NCI-H2107 treated with DMSO at 0.1 percent for 48 hours (cell line): ENCODE measurements at regions not wholly inside any gene's neighbourhood (a gene's known extent, or its start where the extent isn't known, plus 50 kb on each side); places are given as distances from the start of the nearest gene placed in this dataset.
"Not testable (repeated sequence)": the region's sequence is repeated elsewhere in the genome, so short reads cannot be mapped to it uniquely, and the experiment has no call there.

Source experiments
- DNase-seq: peaks from one replicate; lab custom pipeline; 2025; ENCODE audit not compliant: unreplicated experiment; lab: John Stamatoyannopoulos, UW

DNA sequence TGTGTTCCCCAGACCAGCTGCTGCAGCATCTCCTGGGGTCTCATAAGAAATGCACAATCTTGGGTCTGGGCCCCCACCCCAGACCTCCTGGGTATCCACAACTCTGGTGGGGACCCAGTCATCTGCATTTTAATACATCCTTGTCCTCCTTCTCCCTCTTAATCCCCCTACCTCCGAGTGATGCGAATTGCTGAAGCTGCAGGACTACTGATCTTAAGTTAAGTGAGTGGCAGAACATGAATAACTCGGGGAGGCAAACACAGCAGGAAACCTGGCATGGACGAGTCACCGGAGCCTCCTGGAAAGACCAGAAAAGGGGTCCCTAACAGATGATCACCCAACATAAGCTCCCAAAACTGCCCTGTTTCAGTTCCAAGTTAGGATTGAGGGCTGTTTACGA is 283.2 kb upstream of the MGAT5 start:
- no peak for DNase-seq

DNA sequence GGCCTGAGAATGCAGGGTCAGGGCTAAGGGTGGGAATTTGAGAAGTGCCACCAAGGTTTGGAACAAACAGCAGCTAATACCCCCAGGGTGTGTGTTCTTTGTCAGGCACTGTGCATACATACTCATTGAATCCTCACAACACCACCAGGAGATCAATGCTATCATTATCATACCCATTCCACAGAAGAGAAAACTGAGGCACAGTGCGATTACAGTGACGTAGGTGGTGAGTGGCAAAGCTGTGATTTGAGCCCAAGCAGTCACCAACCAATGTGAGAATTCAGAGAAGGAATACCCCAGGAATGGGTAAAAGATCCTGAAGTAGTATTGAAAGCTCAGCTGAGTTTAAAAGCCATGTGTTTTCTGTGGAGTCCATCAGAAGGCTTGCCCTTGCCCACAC is 281.6 kb upstream of the MGAT5 start:
- DNase-seq: no peak

DNA sequence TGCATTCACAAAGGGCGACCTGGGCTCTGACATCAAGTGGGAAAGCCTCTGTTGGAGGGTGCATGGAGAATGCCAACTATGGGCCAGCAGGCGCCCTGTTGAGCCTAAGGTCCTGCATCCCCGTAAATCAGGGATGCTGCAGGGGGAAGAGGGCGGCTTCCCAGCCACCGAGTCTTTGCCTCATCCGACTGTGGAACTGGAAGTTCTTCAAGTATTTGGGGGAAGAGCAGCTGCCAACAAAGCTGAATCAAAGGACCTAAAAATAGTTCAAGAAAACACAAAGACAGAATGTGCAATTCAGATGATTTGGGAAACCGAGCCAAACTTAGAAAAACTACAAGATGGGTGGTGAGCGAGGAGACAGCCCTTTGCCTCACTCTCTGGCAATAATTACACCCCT is 281.1 kb upstream of the MGAT5 start:
- DNase-seq: no peak

DNA sequence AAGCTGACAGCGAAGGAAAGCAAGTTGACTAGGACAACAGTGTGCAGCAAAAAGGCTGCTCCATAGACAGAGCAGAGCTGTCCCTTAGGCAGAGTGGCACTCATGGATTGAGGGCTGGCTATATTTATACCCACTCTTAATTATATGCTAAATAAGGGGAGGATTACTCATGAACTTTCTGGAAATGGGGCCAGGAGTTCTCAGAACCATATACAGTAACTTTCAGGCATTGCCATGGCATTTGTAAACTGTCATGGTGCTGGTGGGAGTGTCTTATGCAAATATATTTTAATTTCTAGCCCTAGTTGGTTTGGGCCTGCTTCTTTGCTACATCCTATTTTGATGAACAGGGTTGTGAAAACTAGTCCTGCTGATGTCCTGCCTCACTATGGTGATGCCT is 279.5 kb upstream of the MGAT5 start:
- no peak for DNase-seq

DNA sequence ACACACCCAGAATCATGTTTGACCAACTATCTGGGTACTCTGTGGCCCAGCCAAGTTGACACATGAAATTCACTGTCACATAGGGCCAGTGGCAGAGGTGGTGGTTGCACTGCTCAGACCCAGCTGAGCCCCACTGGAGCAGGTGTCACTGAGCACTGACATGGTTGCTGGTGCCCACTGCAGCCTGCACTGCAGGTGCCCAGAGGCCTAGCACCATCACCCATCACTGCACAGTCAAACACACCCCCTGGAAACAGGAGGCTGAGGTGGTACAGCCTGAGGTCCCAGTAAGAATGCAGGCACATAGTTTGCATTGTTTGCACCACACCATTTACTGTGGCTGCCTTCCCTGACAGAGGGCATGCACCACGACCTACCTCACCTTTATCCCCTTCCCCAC is 278.7 kb upstream of the MGAT5 start:
- DNase-seq: no peak

DNA sequence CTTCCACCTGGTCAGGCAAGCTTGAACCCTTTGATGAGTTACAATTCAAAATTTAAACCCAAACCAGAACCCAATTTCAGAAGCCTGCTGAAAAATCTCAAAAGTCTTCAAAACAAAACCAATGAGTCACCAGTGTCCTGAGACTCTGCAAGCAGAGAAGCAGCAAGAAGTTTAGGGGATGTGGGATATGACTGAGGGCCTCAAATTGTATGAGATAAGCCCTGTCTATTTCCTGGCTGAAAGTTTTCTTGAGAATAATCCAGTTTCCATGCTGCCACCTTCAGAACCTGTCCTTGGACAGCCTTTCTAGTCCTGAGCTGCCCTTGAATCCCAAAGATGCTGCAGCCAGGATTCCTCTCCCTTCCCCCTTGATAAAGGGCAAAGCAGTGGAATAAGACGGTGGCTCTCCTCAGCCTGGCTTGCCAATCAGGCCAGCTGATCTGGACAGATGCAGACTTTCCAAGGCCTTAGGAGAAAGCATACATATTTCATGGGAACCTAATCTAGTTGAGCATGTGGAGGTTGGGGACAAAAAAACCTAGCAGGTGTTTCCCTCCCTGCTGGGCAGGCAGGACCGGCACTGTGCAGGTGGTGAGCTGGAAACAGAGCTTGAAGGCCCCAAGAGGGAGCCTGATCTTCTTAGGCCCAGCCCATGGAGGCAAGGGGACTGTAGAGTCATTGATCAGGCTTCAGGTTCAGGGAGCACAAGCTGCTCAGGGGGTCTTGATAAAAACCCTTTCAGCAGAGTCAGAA is 278.0 kb upstream of the MGAT5 start:
- no peak for DNase-seq

DNA sequence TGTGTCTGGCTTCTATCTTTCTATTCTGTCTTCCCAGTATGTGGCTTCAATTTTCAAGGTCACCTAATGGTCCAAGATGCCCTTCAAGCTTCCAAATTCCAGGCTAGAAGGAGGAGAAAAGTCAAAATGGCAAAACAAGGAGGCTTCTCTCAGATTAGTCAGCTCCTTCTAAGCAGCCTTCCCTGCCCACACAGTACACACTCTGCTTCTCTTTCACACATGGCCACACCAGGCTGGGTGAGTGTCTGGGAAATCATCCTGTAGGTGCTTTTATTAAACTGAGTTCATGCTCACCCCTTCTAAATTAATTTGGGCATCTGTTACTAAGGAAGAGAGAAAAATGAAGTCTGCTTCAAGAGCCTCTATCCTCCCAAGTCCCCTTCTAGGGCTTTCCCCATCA is 277.2 kb upstream of the MGAT5 start:
- DNase-seq: no peak

DNA sequence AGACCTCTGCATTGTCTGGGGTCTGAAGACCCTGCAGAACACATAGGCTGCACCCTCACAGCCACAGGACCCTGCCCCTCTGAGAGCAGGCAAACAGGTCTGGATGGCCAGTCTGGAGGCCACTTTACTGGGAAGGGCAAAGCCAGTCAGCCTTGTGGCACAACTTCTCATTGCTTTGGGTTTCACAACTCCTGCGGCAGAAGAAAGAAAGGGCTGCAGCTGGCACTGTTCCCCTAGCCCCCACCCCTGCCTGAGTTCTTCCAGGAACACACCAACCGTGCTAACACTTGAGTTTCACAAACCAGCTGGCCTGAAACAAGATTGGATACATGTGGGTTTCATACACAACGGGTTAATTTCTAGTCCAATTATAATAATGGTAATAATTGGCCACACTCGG is 276.5 kb upstream of the MGAT5 start:
- DNase-seq: no peak

DNA sequence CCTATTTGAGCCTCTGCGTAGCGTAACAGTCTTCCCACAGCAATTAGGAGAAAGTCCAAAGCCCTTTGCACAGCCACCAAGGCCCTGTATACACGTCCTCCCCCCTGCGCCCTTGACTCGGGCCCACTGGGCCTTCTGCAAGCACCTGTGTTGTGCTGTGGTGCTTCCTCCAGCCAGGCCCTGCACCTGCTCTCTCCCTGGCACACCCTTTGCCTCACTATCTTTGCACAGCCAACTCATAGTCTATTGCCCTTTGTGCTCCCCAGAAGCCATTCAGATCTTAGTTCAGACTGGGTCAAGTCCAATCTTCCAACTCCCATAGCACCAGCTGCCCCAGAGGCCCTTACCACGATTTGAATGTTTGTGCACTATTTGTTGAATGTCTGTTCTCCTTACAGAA is 271.6 kb upstream of the MGAT5 start:
- DNase-seq: no peak

DNA sequence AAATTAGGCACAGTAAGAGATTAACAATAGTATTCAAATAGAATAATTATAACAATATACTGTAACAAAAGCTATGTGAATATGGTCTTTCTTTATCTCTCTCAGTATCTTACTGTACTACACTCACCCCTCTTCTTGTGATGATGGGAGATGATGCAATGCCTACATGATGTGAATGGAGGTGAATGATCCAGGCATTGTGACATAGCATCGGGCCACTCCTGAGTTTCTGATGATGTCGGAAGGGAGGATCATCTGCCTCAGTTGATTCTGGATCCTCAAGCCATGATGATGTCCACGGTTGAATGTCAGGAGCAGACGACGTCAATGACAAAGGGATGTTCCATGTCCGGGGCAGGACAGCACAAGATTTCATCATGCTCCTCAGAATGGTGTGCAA is 268.3 kb upstream of the MGAT5 start:
- no peak for DNase-seq

DNA sequence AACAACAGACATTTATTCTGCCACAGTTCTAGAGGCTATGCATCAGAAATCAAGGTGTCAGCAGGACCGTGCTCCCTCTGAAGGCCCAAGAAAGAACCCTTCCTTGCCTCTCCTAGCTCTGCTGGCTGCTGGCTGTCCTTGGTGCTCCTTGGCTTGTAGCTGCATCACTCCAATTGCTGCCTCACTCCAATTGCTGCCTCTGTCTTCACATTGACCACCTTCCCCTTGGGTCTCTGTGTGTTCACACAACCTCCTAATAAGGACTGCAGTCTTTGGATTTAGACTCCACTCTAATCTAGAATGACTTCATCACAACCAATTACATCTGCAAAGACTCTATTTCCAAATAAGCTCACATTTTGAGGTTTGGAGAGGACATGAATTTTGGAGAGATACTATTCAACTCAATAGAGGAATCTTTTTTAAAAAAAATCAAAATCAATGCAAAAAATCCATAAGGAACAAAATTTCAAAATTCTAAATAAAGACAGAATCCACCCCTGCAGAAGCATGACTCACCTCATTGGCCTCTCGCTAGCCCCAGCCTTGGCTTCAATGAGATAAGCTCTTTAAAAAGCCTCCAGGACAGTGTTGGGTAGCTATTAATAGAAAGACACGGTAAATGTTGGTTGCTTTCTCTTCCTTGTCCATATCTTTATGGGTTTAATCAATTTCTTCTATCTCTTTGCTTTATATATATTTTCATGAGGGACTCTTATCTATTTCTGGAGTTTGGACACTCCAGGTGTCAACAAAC is 267.6 kb upstream of the MGAT5 start:
- DNase-seq: no peak

DNA sequence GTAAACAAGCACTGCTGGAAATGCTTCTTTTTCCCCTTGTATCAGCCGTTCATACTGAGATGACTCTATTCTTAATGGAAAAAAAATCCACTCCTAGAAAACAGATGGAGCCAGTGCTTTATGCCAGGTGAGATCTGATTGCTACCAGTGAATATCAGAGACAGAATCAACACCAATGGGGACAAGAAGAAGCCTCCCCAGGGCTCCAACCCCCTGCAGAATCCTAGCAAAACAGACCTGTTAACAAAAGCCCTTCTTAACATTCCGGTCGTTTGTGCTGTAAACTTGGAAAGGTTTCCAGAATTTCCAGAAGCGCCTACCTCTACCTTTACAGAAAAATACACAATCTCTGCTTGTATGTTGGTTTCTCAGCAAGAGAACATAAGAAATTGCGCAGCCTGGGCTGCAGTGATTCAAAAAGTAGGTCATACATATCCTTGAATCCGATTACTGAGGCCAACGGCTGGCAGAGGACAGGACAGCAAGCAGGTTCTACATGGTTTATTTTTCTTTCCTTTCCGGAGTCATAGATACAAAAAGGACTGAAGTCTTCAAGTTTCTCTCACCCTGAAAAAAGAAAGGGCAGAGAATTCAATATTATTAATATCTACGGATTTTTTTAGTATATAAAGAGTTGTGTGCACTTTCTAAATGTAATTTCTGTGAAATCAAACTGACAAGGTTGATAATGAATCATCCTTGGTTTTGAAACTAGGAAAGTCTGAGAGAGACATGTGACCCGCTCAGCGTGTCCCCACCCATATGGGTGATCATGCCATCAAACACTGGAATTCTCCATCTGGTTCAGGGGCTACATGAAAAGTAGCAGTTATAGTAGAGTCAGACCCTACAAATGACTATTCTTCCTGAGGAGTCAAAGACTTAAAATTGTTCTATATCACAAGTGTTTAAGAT is 266.7 kb upstream of the MGAT5 start:
- no peak for DNase-seq

DNA sequence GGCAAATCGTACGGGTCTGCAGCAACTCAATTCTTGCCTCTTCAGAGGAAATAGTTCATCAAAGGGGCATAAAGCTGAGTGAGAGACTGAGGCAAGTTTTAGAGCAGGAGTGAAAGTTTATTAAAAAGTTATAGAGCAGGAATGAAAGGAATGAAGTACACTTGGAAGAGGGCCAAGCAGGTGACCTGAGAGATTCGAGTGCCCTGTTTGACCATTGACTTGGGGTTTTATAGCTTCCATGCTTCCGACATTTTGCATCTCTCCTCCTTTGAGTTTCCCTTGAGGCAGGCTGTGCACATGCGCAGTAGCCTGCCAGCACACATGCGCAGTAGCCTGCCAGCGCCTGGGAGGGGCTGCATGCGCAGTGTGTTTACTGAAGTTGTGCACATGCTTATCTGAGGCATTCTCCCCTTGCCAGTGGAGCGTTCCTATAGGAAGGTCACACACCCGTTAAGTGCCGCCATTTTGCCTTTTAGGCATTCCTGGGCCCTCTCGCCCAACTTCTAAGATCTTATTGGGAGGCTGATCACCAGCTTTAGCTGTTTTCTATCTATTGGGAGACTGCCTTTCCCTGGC is 265.5 kb upstream of the MGAT5 start:
- no peak for DNase-seq

DNA sequence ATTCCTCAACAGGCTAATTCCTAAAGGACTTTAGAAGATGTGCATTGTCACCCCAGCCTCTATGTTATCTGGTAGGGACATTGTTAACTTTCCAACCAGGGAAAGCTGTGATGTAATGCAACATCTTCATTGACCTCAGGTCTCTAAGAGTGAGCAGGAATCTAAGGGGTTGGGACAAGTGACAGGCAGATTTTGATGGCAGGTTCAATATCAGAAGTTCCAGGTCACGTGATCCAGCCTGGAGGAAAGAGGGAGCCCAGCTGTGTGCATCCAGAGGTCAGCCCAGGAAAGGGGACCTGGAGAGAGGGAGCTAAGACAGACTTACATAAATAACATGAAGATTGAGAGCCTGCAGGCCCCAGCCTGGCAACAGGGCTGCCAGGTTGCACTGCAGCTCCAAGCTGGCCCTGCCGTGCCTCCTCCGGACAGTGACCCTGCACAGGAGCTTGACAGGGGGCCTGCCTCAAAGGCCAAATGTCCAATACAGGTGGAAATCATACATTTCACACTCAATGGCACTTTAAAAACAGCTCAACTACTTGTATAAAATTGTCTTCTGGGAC is 262.2 kb upstream of the MGAT5 start:
- DNase-seq: no peak

DNA sequence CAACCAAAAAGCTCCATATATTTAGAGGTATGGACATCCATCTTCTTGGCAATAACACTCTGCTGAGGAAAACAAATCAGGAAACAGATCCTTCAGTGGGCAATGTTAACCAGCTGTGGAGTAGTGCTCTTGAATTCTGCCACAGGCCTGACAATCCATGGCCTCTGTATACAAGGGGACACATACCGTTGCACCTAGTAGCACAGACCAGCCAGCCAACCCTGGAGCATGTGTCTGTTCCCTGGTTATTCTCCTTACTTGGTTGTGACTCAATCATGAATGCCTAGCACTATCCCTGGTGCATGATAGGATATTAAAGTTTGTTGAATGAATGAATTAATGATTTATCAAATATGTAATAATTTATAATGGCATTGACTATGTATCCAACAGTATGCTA is 261.4 kb upstream of the MGAT5 start:
- DNase-seq: no peak

DNA sequence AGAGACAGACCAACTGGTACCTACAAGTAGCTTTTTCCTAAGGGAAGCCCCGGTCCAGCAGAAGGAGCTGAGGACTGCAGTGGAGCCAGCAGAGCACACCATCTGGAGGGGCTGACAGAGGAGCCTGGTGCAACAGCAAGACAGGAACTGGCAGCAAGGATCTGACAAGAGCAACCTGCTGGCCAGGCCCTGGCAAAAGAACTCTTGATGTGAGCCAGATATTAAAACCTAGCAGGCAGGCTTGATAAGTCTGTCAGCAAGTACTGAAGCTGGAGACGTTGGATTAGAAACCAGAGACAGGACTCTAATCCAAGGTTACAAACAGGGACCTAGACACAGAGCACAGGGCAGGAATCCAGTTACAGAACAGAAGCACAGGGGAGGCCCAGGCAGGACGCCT is 260.7 kb upstream of the MGAT5 start:
- no peak for DNase-seq

DNA sequence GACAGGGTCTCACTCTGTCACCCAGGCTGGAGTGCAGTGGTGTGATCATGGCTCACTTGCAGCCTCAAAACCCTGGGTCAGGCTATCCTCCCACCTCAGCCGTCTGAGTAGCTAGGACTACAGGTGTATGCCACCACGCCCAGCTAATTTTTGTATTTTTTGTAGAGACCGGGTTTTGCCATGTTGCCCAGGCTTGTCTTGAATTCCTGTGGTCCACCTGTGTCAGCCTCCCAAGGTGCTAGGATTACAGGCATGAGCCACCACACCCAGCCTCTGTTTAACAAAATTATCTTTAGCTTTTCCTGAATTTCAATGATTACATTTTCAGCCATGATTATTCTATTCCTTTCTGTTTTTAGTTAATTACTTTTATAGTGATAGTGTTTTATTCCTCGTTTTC is 255.1 kb upstream of the MGAT5 start:
- not testable (repeated sequence) for DNase-seq

DNA sequence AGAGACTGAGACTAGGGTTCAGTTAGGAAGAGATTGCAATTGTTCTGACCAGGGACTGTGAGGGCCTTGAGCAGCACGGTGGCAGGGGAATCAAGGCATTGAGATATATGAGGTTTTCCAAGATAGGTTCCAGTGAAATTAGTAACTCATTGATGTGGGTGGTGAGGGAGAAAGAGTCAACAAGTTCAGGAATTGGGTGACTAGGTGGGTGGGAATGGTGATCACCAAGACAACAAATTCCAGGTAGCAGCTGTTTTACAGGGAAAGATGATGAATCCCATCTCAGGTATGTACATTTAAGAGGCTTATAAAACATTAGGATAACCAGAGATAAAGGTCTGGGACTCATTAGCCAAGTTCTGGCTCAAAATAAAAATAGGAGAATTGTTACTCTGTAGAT is 251.5 kb upstream of the MGAT5 start:
- DNase-seq: no peak

DNA sequence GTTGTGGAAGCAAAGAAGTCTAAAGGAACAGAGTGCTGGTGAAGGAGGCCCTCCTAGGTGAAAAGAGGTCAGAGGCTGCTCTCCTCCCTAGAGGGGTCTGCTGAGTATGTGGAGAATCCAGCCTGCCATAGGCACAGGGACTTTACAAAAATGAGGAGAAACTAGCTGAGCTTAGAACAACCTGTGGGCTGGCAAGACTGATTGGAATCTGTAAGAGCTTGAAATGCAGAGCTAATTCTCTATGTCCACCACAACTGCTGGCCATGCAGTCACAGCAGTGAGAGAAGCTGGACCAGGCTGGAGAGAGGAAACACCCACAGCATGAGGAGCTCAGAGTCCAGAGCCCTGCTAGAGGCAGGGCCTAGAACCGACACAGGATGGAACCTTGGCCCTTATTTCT is 251.0 kb upstream of the MGAT5 start:
- DNase-seq: no peak

DNA sequence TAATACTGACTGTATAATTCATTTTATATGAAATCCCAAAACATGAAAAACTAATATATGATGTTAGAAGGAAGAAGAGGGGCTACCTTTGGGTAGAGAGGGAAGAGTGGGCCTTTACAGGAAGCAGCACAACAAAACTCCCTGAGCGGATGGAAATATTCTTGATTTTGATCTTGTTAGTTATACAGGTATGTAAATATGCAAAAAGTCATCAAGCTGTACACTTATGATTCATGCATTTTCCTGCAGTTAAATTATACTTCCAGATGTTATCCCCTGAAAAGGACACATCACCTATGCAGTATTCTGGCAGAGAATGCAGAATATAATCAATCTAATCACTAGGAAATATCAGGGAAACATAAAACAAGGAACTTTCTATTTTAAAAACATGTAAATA is 249.4 kb upstream of the MGAT5 start:
- no peak for DNase-seq

DNA sequence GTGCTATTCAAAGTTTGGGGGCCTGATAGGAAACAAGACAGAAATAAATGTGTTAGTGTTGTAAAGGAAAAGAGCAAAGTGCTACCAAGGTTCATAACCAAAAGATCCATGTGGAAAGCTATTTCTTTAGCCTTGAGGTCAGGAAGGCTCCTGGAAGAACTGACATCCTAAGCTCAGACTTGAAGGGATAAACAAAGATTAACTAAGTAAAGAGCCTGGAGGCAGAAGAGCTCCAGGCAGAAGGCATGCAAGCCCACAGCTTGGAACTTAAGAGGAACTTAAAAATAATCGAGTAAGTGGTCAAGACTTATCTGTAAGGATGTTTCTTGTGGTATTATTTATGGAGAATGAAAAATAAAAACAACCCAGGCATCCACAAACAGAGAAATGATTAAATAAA is 245.0 kb upstream of the MGAT5 start:
- DNase-seq: no peak
